MM.1S (cell line): ENCODE measurements at regions not wholly inside any gene's neighbourhood (a gene's known extent, or its start where the extent isn't known, plus 50 kb on each side); places are given as distances from the start of the nearest gene placed in this dataset.

Experiments
- DNase-seq: peaks from one replicate; pipeline ENCODE4 v3.0.0-alpha.2; 2015
- H2AFZ ChIP-seq: fragments of 300-600 bp; sonication (generic); 2 replicates; pipeline ENCODE4 v1.6.0; 2016; ENCODE audit warnings: antibody characterized with exemption, low read length
- H3F3A ChIP-seq: fragments of 300-600 bp; sonication (generic); 2 replicates; pipeline ENCODE4 v1.6.1; 2016; ENCODE audit warnings: mild to moderate bottlenecking, antibody characterized with exemption, low read length, moderate library complexity, mixed read lengths; ENCODE audit not compliant: insufficient read depth
- H3K27ac ChIP-seq: fragments of 300-600 bp; sonication (generic); 2 replicates; pipeline ENCODE4 v1.5.1; 2016; ENCODE audit warnings: mild to moderate bottlenecking, low read length
- H3K27me3 ChIP-seq: fragments of 300-600 bp; sonication (generic); replicated peaks from 2 replicates; pipeline ENCODE4 v1.6.0; 2016; ENCODE audit warnings: low read length; ENCODE audit not compliant: insufficient read depth
- H3K36me3 ChIP-seq: fragments of 300-600 bp; sonication (generic); replicated peaks from 2 replicates; pipeline ENCODE4 v1.6.1; 2016; ENCODE audit warnings: mild to moderate bottlenecking, low read length, mixed read lengths; ENCODE audit not compliant: insufficient read depth
- H3K4me1 ChIP-seq: fragments of 300-600 bp; sonication (generic); 2 replicates; pipeline ENCODE4 v1.6.1; 2016; ENCODE audit warnings: low read length, mixed read lengths
- H3K4me2 ChIP-seq: fragments of 300-600 bp; sonication (generic); 2 replicates; pipeline ENCODE4 v1.6.0; 2016; ENCODE audit warnings: low read depth, low read length
- H3K4me3 ChIP-seq: fragments of 300-600 bp; sonication (generic); 2 replicates; pipeline ENCODE4 v1.5.1; 2016; ENCODE audit warnings: low read length, mixed read lengths
- H3K79me2 ChIP-seq: fragments of 300-600 bp; sonication (generic); 2 replicates; pipeline ENCODE4 v1.6.1; 2016; ENCODE audit warnings: mixed run types, low read length, mixed read lengths
- H3K9ac ChIP-seq: fragments of 300-600 bp; sonication (generic); 2 replicates; pipeline ENCODE4 v1.6.1; 2016; ENCODE audit warnings: low read length, mixed read lengths
- H3K9me2 ChIP-seq: fragments of 300-600 bp; sonication (generic); replicated peaks from 2 replicates; pipeline ENCODE4 v1.6.1; 2016; ENCODE audit warnings: mild to moderate bottlenecking, low read length, mixed read lengths; ENCODE audit not compliant: insufficient read depth
- H3K9me3 ChIP-seq: fragments of 300-600 bp; sonication (generic); replicated peaks from 2 replicates; pipeline ENCODE4 v1.6.1; 2016; ENCODE audit warnings: mild to moderate bottlenecking, low read length, mixed read lengths; ENCODE audit not compliant: insufficient read depth
- H4K20me1 ChIP-seq: fragments of 300-600 bp; sonication (generic); 2 replicates; pipeline ENCODE4 v1.6.1; 2016; ENCODE audit warnings: mild to moderate bottlenecking, low read length, moderate library complexity, mixed read lengths; ENCODE audit not compliant: insufficient read depth
- CTCF ChIP-seq: fragments of 300-600 bp; sonication (generic); IDR thresholded peaks from 2 replicates; pipeline ENCODE4 v1.5.1; 2016; ENCODE audit warnings: antibody characterized with exemption, low read length, mixed read lengths
- EZH2 ChIP-seq: fragments of 300-600 bp; sonication (generic); optimal IDR thresholded peaks from 2 replicates; pipeline ENCODE3; 2017; ENCODE audit warnings: low read depth, mild to moderate bottlenecking, antibody characterized with exemption, low read length, mixed read lengths
- EZH2phosphoT487 ChIP-seq: fragments of 300-600 bp; sonication (generic); IDR thresholded peaks from 2 replicates; pipeline ENCODE4 v1.6.1; 2018; ENCODE audit warnings: antibody characterized with exemption, low read length

- Histone ChIP-seq H3F3A (no peaks in the 10 kb centered on the region), H2AFZ (no peak overlapping the region), H3K79me2 (no peaks in the 10 kb centered on the region), H3K9me2 (no peaks in the 10 kb centered on the region), H3K27ac (no peak overlapping the region), H4K20me1 (no peaks in the 10 kb centered on the region), H3K9ac (no peak overlapping the region), H3K36me3 (no peaks in the 10 kb centered on the region), H3K27me3 (no peaks in the 10 kb centered on the region), H3K4me3 (no peak overlapping the region), H3K9me3 (no peaks in the 10 kb centered on the region), H3K4me2 (no peak overlapping the region), H3K4me1 (no peaks in the 10 kb centered on the region)
- no peak for TF ChIP-seq EZH2
- no peak for TF ChIP-seq EZH2phosphoT487
- no peak for TF ChIP-seq CTCF
- DNase-seq, result no peak
These were observed 225.0 kb upstream of the ATP11B start for GRCh38 chr3:182568261-182568660.

DNA sequence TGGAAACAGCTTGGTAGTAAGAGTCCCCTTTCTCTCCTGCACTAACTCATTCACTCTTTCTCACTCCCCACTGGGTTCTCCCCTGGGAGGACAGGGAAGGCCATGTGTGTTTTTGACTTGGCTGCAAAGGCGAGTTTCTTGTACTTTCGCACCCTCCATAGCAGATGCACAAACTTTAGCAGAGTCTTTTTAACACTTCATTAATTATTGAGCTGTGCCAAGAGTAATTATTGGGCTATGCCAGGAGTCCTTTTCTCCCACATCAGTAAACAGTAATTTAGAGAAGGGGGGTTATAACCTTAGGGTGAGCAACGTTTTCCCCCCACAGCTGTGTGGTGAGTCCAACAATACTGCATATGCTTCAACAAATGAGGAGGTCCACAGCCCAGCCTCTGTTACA, 224.4 kb upstream of the ATP11B start:
- H3K27ac ChIP-seq, result no peak overlapping the region
- no peak overlapping the region for H3K4me3 ChIP-seq
- no peaks in the 10 kb centered on the region for H3K4me1 ChIP-seq
- H4K20me1 ChIP-seq, result no peaks in the 10 kb centered on the region
- no peak overlapping the region for H2AFZ ChIP-seq
- H3K9ac ChIP-seq, result no peak overlapping the region
- no peaks in the 10 kb centered on the region for H3K9me3 ChIP-seq
- no peak for TF ChIP-seq EZH2
- no peak for TF ChIP-seq EZH2phosphoT487
- no peak for TF ChIP-seq CTCF
- no peaks in the 10 kb centered on the region for H3K79me2 ChIP-seq
- no peaks in the 10 kb centered on the region for H3K27me3 ChIP-seq
- no peak overlapping the region for H3K4me2 ChIP-seq
- H3F3A ChIP-seq, result no peaks in the 10 kb centered on the region
- no peaks in the 10 kb centered on the region for H3K36me3 ChIP-seq
- DNase-seq, result no peak
- H3K9me2 ChIP-seq, result no peaks in the 10 kb centered on the region

DNA sequence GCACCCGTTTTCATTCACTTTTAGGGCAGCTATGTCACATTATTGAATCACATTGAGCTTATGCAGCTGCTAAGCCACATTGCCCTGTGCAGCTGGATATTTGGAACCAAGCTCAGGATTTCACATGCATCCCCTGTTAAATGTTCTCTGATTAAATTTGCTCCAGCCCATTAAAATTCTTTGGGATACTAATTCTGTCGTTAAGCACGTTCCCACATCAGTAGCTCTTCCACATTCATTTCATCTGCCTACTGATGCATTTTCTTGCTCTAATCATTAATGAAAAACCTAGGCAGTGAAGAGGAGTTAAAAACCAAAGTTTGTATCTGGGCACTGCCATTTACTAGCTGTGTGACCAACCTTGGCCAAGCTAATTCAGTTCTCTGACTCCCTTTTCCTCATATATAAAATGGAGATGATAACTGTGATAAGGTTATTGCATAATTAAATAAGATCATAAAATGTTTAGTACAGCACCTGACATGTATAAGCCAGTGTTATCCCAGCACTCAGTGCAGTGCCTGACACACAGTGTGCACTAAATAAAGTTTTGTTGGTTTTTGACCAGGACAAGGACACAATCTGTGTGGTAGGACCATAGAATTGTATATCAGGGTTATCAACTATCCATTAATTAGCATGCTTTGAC, 222.2 kb upstream of the ATP11B start:
- H3K79me2 ChIP-seq, result no peaks in the 10 kb centered on the region
- no peaks in the 10 kb centered on the region for H4K20me1 ChIP-seq
- H3K4me3 ChIP-seq, result no peak overlapping the region
- no peaks in the 10 kb centered on the region for H3K4me1 ChIP-seq
- no peak for TF ChIP-seq EZH2
- TF ChIP-seq EZH2phosphoT487, result no peak
- no peak for TF ChIP-seq CTCF
- no peak for DNase-seq
- no peak overlapping the region for H2AFZ ChIP-seq
- H3K9me2 ChIP-seq, result no peaks in the 10 kb centered on the region
- no peak overlapping the region for H3K9ac ChIP-seq
- no peaks in the 10 kb centered on the region for H3K27me3 ChIP-seq
- no peaks in the 10 kb centered on the region for H3K9me3 ChIP-seq
- no peaks in the 10 kb centered on the region for H3K36me3 ChIP-seq
- H3K4me2 ChIP-seq, result no peak overlapping the region
- no peak overlapping the region for H3K27ac ChIP-seq
- H3F3A ChIP-seq, result no peaks in the 10 kb centered on the region
